Heart right ventricle (tissue), 16 donors: ENCODE measurements at regions not wholly inside any gene's neighbourhood (a gene's known extent, or its start where the extent isn't known, plus 50 kb on each side); places are given as distances from the start of the nearest gene placed in this dataset.

Source experiments
- ATAC-seq, 8 donors: fragments of 200-7000 bp; cut with Tn5 transposase; one replicate each; pipeline ENCODE4 v1.9.1; 2020; ENCODE audit warnings: mild to moderate bottlenecking in 8 of 8, moderate library complexity in 8 of 8, moderate number of reproducible peaks in 1 of 8
- DNase-seq, 2 donors: peaks; one replicate each; pipeline ENCODE4 v3.0.0-alpha.2; 2020
- H3K27ac ChIP-seq, 10 donors: fragments of 200-600 bp; sonication (generic) in 2 of 10; one replicate each; pipeline versions ENCODE4 v1.5.0 to v1.8.0; 2020 to 2022; ENCODE audit warnings: mild to moderate bottlenecking in 3 of 10
- H3K27me3 ChIP-seq, 7 donors: fragments of 200-600 bp; one replicate each; pipeline ENCODE4 v1.8.0; 2021 to 2022; ENCODE audit warnings: mild to moderate bottlenecking in 2 of 7
- H3K36me3 ChIP-seq, 9 donors: fragments of 200-600 bp; sonication (generic) in 1 of 9; one replicate each; pipeline versions ENCODE4 v1.5.0 to v1.8.0; 2020 to 2022; ENCODE audit warnings: mild to moderate bottlenecking in 2 of 9
- H3K4me1 ChIP-seq, 9 donors: fragments of 200-600 bp; sonication (generic) in 1 of 9; one replicate each; pipeline versions ENCODE4 v1.5.0 to v1.8.0; 2020 to 2022; ENCODE audit warnings: mild to moderate bottlenecking in 4 of 9
- H3K4me3 ChIP-seq, 10 donors: fragments of 200-600 bp; sonication (generic) in 2 of 10; one replicate each; pipeline versions ENCODE4 v1.5.0 to v1.8.0; 2020 to 2022; ENCODE audit warnings: mild to moderate bottlenecking in 7 of 10, moderate library complexity in 2 of 10
- H3K9me3 ChIP-seq, 11 donors: fragments of 200-600 bp in 10 of 11; sonication (generic) in 2 of 11; one replicate each; pipeline versions ENCODE4 v1.5.0 to v1.8.0; 2013 to 2022; ENCODE audit warnings: mild to moderate bottlenecking in 2 of 11, control low read depth in 1 of 11, moderate library complexity in 1 of 11
- WGBS, 2 donors: extraction: QIAGEN DNeasy Blood & Tissue Kit; methylation state at CpG; one replicate each; pipeline ENCODE4 v1.1.7; 2013; ENCODE audit warnings: inconsistent platforms in 1 of 2; 5-methylcytosine and 5-hydroxymethylcytosine counted together
- intact Hi-C, 10 donors: fragments of 100-400 bp; cut with DNase I; formaldehyde crosslinking; loops; one replicate each; pipeline versions ENCODE4 v1.11.1 to v1.14.2; 2022
- TF ChIP-seq, protein P1 (sequence below), 9 donors: fragments of 200-600 bp; sonication (generic) in 2 of 9; IDR thresholded peaks; one replicate each; pipeline versions ENCODE4 v1.5.0 to v1.8.0; 2021 to 2022; ENCODE audit warnings: antibody characterized with exemption in 9 of 9, mild to moderate bottlenecking in 5 of 9, moderate library complexity in 1 of 9
- donor health status: Arrhythmogenic right ventricular cardiomyopathy.
- donor health status: ischemic (EF 13 %, LVEDD 7.1; RV severe dilation, severe dysfunction).
- donor health status: healthy with polysubstance abuse.
- donor health status: DM: no; HTN: yes; CAD: no.
- donor health status: DM: no; HTN: no; CAD: no.
- donor health status: ischemic (EF 25% LVEDD 6.9; RV normal size, moderate dysfunction).
- donor health status: ischemic (EF 25% LVEDD 5.7; RV mildly dilated, moderate dysfunction).
- donor health status: healthy.
- donor health status: DM: yes; HTN: yes; CAD: no.
- donor health status: Ischemic cardiomyopathy.
- donor health status: ischemic (EF 35%, LVEDD 5.7; RV mildly dilated, moderate dysfunction).
- donor health status: nonischemic (EF 11% LVEDD 7.7; RV severe dilation, severe dysfunction).
- donor health status: DM: yes; HTN: yes; CAD: no.
- donor health status: PGD.
- donor health status: ischemic (EF 29% LVEDD 5.4; RV normal size, mild dysfunction).
- donor health status: nonischemic (EF 23%, LVEDD 6.1; RV moderate dilation, normal function).

DNA sequence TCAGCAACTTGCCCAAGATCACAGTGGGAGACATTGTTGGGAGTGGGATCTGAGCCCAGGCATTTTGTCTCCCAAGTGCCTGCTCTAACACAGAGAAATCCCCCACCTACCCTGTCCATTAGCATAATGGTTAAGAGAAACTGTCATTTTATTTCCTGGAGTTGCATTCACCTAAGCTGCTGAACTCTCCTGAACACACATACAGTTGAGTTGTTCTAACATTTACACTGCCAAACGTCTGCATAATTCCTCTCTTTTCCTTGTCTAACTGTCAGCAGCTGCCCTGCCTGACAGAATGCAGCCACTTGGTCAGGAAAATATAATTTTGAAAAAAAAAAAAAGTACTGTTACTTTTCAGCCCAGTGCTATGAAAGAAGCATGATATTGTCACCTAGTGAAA lies 396.3 kb upstream of the PIK3C3 start:
- WGBS, 2 donors = 17 to 33% methylated on average over 1 of the region's 1 CpG
- no peak for ATAC-seq
- DNase-seq = no peak
- Histone ChIP-seq H3K9me3 (no peaks in the 10 kb centered on the region), H3K27ac (no peak overlapping the region), H3K27me3 (no peaks in the 10 kb centered on the region), H3K4me3 (no peak overlapping the region), H3K4me1 (peaks cover 0 to 3% (median 0%) of the 10 kb centered on the region in 9 donors), H3K36me3 (no peaks in the 10 kb centered on the region)
- intact Hi-C loops = loop anchor here in 1 of 10 donors (10.0 kb wide), 1 partner anchor 1174 kb away; no protein-coding TSS in a partner anchor
- TF ChIP-seq, protein P1, sequence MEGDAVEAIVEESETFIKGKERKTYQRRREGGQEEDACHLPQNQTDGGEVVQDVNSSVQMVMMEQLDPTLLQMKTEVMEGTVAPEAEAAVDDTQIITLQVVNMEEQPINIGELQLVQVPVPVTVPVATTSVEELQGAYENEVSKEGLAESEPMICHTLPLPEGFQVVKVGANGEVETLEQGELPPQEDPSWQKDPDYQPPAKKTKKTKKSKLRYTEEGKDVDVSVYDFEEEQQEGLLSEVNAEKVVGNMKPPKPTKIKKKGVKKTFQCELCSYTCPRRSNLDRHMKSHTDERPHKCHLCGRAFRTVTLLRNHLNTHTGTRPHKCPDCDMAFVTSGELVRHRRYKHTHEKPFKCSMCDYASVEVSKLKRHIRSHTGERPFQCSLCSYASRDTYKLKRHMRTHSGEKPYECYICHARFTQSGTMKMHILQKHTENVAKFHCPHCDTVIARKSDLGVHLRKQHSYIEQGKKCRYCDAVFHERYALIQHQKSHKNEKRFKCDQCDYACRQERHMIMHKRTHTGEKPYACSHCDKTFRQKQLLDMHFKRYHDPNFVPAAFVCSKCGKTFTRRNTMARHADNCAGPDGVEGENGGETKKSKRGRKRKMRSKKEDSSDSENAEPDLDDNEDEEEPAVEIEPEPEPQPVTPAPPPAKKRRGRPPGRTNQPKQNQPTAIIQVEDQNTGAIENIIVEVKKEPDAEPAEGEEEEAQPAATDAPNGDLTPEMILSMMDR (IDR thresholded peaks at IDR 0.05) = no peak

DNA sequence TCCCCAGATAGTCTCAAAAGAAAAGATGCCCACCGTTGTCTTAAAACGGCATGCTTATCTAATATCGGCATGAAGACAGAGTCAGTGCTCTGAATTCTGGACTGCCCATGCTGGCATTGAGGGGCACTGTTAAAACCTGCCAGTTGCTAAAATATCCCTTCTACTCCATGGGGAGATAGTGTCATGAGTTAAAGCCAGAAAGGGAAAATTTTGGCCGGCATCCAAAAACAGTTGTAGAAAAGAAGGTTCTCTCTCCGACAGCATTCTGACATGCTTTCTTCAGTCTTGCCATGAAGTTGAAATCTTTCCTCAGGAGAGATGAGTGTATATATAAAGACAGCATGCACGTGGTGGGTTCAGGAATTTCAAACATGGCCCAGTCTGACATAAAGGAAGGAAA lies 401.3 kb upstream of the PIK3C3 start:
- Histone ChIP-seq H3K4me1 (peaks cover 0 to 7% (median 0%) of the 10 kb centered on the region in 9 donors), H3K9me3 (no peaks in the 10 kb centered on the region), H3K27ac (no peak overlapping the region), H3K27me3 (no peaks in the 10 kb centered on the region), H3K36me3 (no peaks in the 10 kb centered on the region), H3K4me3 (no peak overlapping the region)
- intact Hi-C loops = loop anchor here in 1 of 10 donors (10.0 kb wide), 1 partner anchor 1169 kb away; no protein-coding TSS in a partner anchor
- WGBS, 2 donors = 19 to 36% methylated on average over 6 of the region's 6 CpGs
- TF ChIP-seq, protein P1 (IDR thresholded peaks at IDR 0.05) = no peak
- ATAC-seq (peak in 2 of 8 donors; percentile 39 to 52), DNase-seq (peak in 1 of 2 donors; percentile 20)

DNA sequence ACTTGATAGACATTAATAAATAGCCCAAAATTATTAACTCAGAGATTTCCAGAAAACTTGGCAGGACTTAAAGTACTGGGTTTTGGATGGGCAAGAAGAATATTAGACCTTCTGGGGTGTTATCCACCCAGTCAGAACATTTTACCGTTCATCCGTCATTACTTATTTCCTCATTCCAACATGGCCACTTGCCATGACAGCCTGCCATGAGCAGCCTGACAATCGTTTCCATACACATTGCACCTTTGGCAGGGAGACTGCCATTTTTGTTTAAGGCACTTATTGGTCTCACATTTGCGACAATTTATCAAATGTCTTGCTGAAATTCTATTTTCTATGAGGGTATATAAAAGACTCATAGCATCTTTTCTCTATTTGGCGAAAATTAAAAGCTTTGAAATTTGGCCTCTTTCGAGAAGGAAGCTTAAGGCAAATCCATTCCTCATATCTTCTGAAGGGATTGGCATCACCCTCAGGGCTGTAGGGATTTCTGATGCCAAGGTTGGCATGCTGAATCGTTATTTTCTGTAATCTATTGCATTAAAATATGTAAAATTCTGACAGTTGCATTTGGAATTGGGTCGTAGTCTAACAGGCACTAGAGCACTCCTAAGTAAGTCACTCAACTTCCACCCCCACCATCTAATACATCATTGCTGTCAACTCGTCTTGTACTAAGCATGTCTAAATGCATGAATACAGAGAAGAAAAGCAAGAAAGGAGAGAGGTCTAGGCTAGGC lies 406.3 kb upstream of the PIK3C3 start:
- 88 to 91% methylated on average over 9 of the region's 9 CpGs for WGBS, 2 donors
- Histone ChIP-seq H3K9me3 (no peaks in the 10 kb centered on the region), H3K27me3 (no peaks in the 10 kb centered on the region), H3K27ac (no peak overlapping the region), H3K4me1 (peaks cover 0 to 7% (median 0%) of the 10 kb centered on the region in 9 donors), H3K36me3 (no peaks in the 10 kb centered on the region), H3K4me3 (no peak overlapping the region)
- TF ChIP-seq, protein P1 (IDR thresholded peaks at IDR 0.05) = no peak
- intact Hi-C loops = no loop called here
- ATAC-seq (no peak), DNase-seq (no peak)

DNA sequence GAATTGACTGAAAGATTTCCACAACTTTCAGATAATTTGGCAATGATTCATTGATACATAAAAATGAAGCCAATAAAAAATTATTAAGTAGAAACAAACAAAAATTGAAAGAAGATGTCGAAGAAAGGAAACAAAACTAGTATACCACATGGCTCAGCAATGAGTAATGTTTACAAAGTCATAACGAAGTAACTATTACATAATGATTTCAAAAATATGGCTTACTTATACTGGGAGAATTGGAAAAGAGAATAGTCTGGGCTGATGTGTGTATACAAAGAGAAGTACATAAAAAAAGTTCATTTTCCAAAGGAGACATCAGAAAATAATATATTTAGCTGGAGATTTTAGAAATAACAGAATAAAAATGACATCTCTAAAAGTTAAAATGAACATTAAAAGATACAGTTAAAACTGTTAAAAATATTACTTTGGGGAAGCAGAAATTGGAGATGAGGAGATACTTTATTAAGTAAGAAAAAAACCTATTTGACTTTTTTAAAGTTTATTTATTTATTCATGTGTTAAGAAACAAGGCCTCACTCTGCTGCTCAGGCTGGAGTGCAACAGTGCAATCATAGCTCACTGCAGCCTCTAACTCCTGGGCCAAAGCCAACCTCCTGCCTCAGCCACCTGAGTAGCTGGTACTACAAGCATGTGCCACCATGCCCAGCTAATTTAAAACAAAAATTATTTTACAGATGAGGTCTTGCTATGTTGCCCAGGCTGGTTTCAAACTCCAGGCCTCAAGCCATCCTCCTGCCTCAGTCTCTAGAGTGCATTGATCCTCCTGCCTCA lies 409.7 kb upstream of the PIK3C3 start:
- Histone ChIP-seq H3K9me3 (no peaks in the 10 kb centered on the region), H3K36me3 (no peaks in the 10 kb centered on the region), H3K4me3 (no peak overlapping the region), H3K27me3 (no peaks in the 10 kb centered on the region), H3K4me1 (no peaks in the 10 kb centered on the region), H3K27ac (no peak overlapping the region)
- ATAC-seq (no peak), DNase-seq (no peak)
- intact Hi-C loops = no loop called here
- TF ChIP-seq, protein P1 (IDR thresholded peaks at IDR 0.05) = no peak
- 61 to 90% methylated on average over 2 of the region's 2 CpGs for WGBS, 2 donors
